ENCODE measurements at regions not wholly inside any gene's neighbourhood (a gene's known extent, or its start where the extent isn't known, plus 50 kb on each side); places are given as distances from the start of the nearest gene placed in this dataset. TPM values are rescaled to one million over a fixed set of nuclear protein-coding genes. Genes with fewer than 3 reads are reported as not detected.
"Not testable (repeated sequence)": the region's sequence is repeated elsewhere in the genome, so short reads cannot be mapped to it uniquely, and the experiment has no call there.

- no peak for DNase-seq (ENCODE audit: low read depth in 2 of 3, low spot score in 2 of 3)
These were observed 99.3 kb downstream of the DLEU7 start for GRCh38 chr13:50744116-50744660.

DNA sequence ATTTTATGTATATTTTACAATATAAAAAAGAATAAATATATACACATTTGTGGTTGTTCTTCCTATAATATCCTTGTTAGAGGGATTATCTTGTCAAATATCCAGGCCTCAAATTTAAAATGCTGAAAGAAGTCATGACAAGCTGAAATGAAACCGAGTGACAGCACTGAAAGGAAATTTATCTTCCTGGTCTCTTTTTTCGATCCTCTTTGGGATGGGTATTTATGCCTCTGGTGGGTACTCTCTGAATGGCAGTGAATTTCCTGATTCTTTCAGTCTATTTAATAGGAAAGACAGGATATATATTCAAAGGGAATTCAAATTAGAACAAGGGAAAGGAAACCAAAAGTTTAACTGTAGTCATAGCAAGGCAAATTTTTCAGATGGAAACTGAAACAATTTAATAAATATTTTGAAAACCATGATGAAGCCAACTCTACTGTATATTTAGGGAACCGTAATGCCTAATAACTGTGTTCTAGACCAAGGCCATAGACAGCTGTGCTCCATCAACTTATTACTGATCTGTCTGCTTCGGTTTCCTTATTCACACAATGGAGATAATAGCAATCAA, 97.9 kb downstream of the DLEU7 start:
- DNase-seq (ENCODE audit: low read depth in 2 of 3, low spot score in 2 of 3): no peak

DNA sequence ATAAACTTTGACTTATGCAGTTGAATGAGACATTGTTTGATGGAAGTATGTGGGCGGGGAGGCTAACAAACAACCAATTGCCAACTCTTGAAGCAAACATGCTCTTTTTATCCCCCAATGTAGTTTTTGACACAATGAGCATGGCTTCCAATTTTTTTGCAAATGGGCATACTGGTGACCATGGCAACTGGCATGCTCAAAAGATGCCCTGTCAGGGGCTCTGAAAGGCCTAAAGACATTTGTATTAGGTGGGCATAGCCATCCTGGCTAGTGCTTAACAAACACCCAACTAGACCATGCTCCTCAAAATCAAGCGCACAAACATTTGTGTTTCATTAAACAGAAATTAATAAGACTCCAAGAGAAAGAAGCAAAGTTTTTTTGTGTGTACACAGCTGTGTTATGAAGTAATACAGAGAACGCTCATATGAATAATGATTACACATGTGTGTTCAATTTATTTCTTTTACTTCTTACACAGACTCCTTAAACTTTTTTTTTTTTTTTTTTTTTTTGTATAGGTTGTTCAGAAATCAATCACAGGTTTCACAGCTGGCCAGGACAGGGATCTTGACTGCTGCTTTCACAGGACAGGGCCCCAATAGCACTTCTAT, 95.6 kb downstream of the DLEU7 start:
- no peak for DNase-seq (ENCODE audit: low read depth in 2 of 3, low spot score in 2 of 3)

DNA sequence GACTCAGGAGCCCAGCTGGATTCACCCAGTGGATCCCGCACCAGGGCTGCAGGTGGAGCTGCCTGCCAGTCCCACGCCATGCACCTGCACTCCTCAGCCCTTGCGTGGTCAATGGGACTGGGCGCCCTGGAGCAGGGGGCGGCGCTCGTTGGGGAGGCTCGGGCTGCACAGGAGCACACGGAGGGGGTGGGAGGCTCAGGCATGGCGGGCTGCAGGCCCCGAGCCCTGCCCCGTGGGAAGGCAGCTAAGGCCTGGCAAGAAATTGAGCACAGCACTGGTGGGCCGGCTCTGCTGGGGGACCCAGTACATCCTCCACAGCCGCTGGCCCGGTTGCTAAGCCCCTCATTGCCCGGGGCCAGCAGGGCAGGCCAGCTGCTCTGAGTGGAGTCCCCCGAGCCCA, 90.3 kb downstream of the DLEU7 start:
- not testable (repeated sequence) for DNase-seq (ENCODE audit: low read depth in 2 of 3, low spot score in 2 of 3)

GRCh38 chr13:50755862-50756685, 87.4 kb downstream of the DLEU7 start:
- not testable (repeated sequence) for DNase-seq (ENCODE audit: low read depth in 2 of 3, low spot score in 2 of 3)

- DNase-seq (ENCODE audit: low read depth in 2 of 3, low spot score in 2 of 3): no peak
These were observed 86.5 kb downstream of the DLEU7 start for GRCh38 chr13:50757008-50757407.

GRCh38 chr13:50758796-50759195, 84.7 kb downstream of the DLEU7 start:
- DNase-seq (ENCODE audit: low read depth in 2 of 3, low spot score in 2 of 3): no peak

DNA sequence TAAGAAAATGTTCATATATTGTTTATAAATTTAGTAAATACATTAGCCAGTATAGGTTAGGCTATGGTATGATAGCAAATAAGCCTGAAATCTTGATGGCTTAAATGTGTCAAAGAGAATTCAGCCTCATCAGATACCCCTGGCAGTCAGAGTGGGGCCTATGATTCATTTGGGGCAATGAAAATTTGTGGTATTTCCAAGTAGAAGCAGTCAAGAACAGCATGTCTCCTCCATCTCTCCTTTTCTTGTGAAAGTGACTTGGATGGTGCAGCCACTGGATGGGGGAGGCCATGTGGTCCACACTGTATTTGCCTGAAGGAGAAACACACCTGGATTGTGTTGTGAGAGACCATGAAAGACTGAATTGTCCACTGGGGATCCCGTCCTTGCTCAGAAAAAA, 82.7 kb downstream of the DLEU7 start:
- DNase-seq (ENCODE audit: low read depth in 2 of 3, low spot score in 2 of 3): no peak

- no peak for DNase-seq (ENCODE audit: low read depth in 2 of 3, low spot score in 2 of 3)
These were observed 82.1 kb downstream of the DLEU7 start for GRCh38 chr13:50761406-50761805.

DNA sequence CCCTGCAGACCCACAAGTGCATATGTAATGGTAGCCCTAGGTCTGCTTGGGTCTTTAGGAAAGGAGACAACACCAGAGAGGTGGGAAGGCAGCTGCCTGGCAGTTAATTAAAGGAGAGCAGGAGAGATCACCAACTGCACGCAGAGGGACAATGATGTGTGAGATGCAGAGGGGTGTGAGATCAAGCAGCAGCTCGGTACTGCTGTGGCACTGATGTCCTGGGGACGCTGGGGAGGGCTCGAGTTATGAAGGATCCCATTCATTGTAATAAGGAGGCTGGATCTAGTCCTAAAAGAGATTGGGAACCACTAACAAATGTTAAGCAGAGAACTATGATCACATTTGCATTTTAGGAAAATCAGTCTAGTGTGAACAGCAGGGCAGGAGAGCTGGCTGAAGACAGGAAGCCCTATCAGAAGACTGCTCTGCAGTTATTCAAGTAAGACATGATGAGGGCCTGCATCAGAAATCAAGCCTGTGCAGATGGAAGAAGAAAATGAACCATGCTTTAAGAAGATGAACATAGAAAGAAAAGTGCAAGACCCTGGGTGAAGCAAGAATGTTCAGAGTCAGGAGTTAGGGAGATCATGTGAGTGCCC, 80.4 kb downstream of the DLEU7 start:
- no peak for DNase-seq (ENCODE audit: low read depth in 2 of 3, low spot score in 2 of 3)

DNA sequence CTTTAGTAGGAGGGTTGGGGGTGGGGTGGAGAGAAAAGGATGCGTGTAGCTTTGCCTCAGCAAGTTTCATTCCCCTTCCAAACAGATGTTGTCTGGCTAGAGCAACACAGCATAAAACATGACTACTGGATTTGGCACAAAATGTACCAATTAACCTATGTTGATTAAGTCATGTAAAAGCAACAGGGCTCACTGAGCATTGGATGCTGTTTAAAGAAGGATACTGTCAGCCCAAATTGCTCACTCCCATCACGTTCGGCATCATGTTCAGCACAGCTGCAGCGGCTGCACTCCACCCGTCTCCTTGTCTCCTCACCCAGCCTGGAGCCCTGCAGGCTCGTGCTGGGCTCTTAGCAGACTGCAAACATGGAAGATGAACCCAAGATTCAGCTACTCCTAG, 77.5 kb downstream of the DLEU7 start:
- no peak for DNase-seq (ENCODE audit: low read depth in 2 of 3, low spot score in 2 of 3)

- DNase-seq (ENCODE audit: low read depth in 2 of 3, low spot score in 2 of 3): no peak
These were observed 76.8 kb downstream of the DLEU7 start for GRCh38 chr13:50766695-50767094.

DNA sequence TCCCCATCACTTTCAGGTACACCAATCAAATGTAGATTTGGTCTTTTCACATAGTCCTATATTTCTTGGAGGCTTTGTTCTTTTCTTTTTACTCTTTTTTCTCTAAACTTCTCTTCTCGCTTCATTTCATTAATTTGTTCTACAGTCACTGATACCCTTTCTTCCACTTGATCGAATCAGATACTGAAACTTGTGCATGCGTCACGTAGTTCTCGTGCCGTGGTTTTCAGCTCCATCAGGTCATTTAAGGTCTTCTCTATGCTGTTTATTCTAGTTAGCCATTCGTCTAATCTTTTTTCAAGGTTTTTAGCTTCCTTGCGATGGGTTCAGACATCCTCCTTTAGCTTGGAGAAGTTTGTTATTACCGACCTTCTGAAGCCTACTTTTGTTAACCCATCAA, 70.6 kb downstream of the DLEU7 start:
- DNase-seq (ENCODE audit: low read depth in 2 of 3, low spot score in 2 of 3): not testable (repeated sequence)

Small RNAs in the stretch of these regions (small RNA-seq; reads per million reads assigned to genes)
- not detected for gene RF02109
- not detected for gene RF02110

Measured in hematopoietic multipotent progenitor cell (in vitro differentiated cells).